ENCODE measurements at regions not wholly inside any gene's neighbourhood (a gene's known extent, or its start where the extent isn't known, plus 50 kb on each side); places are given as distances from the start of the nearest gene placed in this dataset.

DNA sequence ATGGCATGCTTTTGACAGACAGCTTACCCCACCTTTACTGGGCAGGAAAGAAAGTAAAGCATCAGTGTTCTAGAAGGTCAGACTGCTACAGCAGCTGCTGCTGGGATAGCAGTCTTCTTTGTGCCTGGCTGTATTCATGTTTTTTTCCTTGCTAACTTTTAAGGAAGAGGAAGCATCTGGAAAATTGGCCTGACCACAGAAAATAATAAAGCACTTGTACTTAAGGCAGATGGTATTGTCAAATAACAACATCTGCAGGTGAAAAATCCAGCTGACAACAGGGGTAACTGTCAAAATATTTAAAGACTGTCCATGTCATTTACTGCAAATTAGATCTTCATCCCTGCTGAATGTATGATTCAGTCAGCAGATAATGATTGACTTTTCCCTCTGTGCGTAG, 229.0 kb downstream of the OXSM start:
- Histone ChIP-seq H3K4me1 (replicated peaks in 1 of 4; ENCODE audit: control insufficient read depth in 3 of 4, insufficient read depth in 4 of 4, low read length in 3 of 4) (no peaks in the 10 kb centered on the region), H2BK120ac (replicated peaks; ENCODE audit: low read depth, low read length) (no peak overlapping the region), H3K79me1 (ENCODE audit: low read depth, low read length) (no peaks in the 10 kb centered on the region), H2BK20ac (ENCODE audit: low read length) (no peak overlapping the region), H3K4ac (replicated peaks; ENCODE audit: insufficient read length, low read depth, low read length) (no peak overlapping the region), H3K56ac (replicated peaks; ENCODE audit: insufficient read length, low read depth, low read length) (no peak overlapping the region), H2BK15ac (ENCODE audit: low read length) (no peak overlapping the region), H3K14ac (ENCODE audit: insufficient read length) (no peak overlapping the region), H3K9me3 (ENCODE audit: insufficient read depth in 2 of 2, low read depth in 1 of 2, low read length in 1 of 2) (no peaks in the 10 kb centered on the region), H3K27ac (ENCODE audit: low read depth, low read length) (no peak overlapping the region), H3K18ac (ENCODE audit: extremely low read depth, low read length) (no peak overlapping the region), H4K91ac (replicated peaks; ENCODE audit: insufficient read length, low read length) (no peak overlapping the region), H3K36me3 (ENCODE audit: control insufficient read depth in 2 of 4, insufficient read depth in 4 of 4, low read length in 3 of 4) (no peaks in the 10 kb centered on the region), H2BK5ac (ENCODE audit: low read depth, low read length) (no peak overlapping the region), H4K5ac (ENCODE audit: insufficient read length, low read depth, low read length) (no peak overlapping the region), H3K27me3 (replicated peaks in 1 of 4; ENCODE audit: control insufficient read depth in 3 of 4, extremely low read depth in 1 of 4, insufficient read depth in 3 of 4, low read length in 3 of 4) (no peaks in the 10 kb centered on the region), H3K4me3 (ENCODE audit: extremely low read depth in 1 of 4, insufficient read depth in 2 of 4, low read depth in 3 of 4, low read length in 4 of 4) (no peak overlapping the region), H3K23ac (ENCODE audit: insufficient read length) (no peak overlapping the region), H4K20me1 (replicated peaks in 1 of 2; ENCODE audit: control insufficient read depth in 1 of 2, insufficient read depth in 2 of 2, low read length in 2 of 2) (no peaks in the 10 kb centered on the region), H2AK5ac (ENCODE audit: low read depth, low read length) (no peak overlapping the region), H3K4me2 (ENCODE audit: insufficient read depth in 1 of 2, low read depth in 2 of 2, low read length in 2 of 2) (no peak overlapping the region), H3K9ac (replicated peaks in 1 of 4; ENCODE audit: extremely low read depth in 1 of 4, low read depth in 3 of 4, low read length in 3 of 4) (no peak overlapping the region), H2AFZ (ENCODE audit: low read length) (no peak overlapping the region), H4K8ac (ENCODE audit: extremely low read depth, insufficient read depth, low read length) (no peak overlapping the region), H2BK12ac (ENCODE audit: low read depth, low read length) (no peak overlapping the region), H3K23me2 (ENCODE audit: low read depth, low read length) (no peaks in the 10 kb centered on the region), H3K79me2 (ENCODE audit: control insufficient read depth in 1 of 2, insufficient read depth in 2 of 2, low read length in 2 of 2) (no peaks in the 10 kb centered on the region)
- FAIRE-seq = no peak
- DNase-seq (ENCODE audit: low read depth in 1 of 2, low spot score in 2 of 2) = no peak
- POLR2A ChIA-PET (ENCODE audit: partially characterized antibody) = no interaction called here
- CTCF ChIA-PET (ENCODE audit: partially characterized antibody) = interaction anchor here (0.7 kb wide), 1 partner anchor 659 kb away, joined by 3 read pairs; no protein-coding TSS in a partner anchor
- WGBS, 2 experiments (ENCODE audit: extremely low coverage in 1 of 2, insufficient coverage in 1 of 2, insufficient read length in 1 of 2, insufficient replicate concordance in 2 of 2, low coverage in 1 of 2, low lambda C conversion rate in 2 of 2, missing lambda C conversion rate in 1 of 2) = 92% methylated on average over 1 of the region's 1 CpG; no CpG with 5 or more reads in 1 of the 2 experiments
- TF ChIP-seq MAFK (IDR thresholded peaks at IDR 0.05; ENCODE audit: low read depth, low read length) (no peak), SP4 (IDR thresholded peaks at IDR 0.05; ENCODE audit: low read length) (no peak), NRF1 (IDR thresholded peaks at IDR 0.05; ENCODE audit: low read depth, low read length) (no peak), POLR2A (IDR thresholded peaks at IDR 0.05; ENCODE audit: control extremely low read depth in 1 of 2, low read depth in 2 of 2, low read length in 2 of 2) (no peak), TBP (IDR thresholded peaks at IDR 0.05; ENCODE audit: low read depth, low read length) (no peak), SAP30 (IDR thresholded peaks at IDR 0.05; ENCODE audit: insufficient read depth, insufficient replicate concordance, low read length) (no peak), CHD2 (IDR thresholded peaks at IDR 0.05; ENCODE audit: low read length) (no peak), BRCA1 (IDR thresholded peaks at IDR 0.05; ENCODE audit: low read depth, low read length) (no peak), TAF7 (optimal IDR thresholded peaks at IDR 0.05; ENCODE audit: borderline replicate concordance, low read depth, low read length) (no peak), CBX5 (IDR thresholded peaks at IDR 0.05; ENCODE audit: low read depth, low read length) (no peak)
- TF ChIP-seq, protein P1, sequence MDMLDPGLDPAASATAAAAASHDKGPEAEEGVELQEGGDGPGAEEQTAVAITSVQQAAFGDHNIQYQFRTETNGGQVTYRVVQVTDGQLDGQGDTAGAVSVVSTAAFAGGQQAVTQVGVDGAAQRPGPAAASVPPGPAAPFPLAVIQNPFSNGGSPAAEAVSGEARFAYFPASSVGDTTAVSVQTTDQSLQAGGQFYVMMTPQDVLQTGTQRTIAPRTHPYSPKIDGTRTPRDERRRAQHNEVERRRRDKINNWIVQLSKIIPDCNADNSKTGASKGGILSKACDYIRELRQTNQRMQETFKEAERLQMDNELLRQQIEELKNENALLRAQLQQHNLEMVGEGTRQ (IDR thresholded peaks at IDR 0.05; ENCODE audit: low read length) = no peak
- TF ChIP-seq, protein P2, sequence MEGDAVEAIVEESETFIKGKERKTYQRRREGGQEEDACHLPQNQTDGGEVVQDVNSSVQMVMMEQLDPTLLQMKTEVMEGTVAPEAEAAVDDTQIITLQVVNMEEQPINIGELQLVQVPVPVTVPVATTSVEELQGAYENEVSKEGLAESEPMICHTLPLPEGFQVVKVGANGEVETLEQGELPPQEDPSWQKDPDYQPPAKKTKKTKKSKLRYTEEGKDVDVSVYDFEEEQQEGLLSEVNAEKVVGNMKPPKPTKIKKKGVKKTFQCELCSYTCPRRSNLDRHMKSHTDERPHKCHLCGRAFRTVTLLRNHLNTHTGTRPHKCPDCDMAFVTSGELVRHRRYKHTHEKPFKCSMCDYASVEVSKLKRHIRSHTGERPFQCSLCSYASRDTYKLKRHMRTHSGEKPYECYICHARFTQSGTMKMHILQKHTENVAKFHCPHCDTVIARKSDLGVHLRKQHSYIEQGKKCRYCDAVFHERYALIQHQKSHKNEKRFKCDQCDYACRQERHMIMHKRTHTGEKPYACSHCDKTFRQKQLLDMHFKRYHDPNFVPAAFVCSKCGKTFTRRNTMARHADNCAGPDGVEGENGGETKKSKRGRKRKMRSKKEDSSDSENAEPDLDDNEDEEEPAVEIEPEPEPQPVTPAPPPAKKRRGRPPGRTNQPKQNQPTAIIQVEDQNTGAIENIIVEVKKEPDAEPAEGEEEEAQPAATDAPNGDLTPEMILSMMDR (IDR thresholded peaks at IDR 0.05; ENCODE audit: control extremely low read depth in 1 of 3, insufficient read depth in 1 of 3, low read depth in 1 of 3, low read length in 3 of 3) = no peak
